ENCODE measurements at regions not wholly inside any gene's neighbourhood (a gene's known extent, or its start where the extent isn't known, plus 50 kb on each side); places are given as distances from the start of the nearest gene placed in this dataset.

GRCh38 chr2:59314031-59314766, 1073.1 kb upstream of the FANCL start:
- TF ChIP-seq CSRNP3 (CRISPR knock-in tag; IDR thresholded peaks at IDR 0.05), result no peak
- TF ChIP-seq, protein P1, sequence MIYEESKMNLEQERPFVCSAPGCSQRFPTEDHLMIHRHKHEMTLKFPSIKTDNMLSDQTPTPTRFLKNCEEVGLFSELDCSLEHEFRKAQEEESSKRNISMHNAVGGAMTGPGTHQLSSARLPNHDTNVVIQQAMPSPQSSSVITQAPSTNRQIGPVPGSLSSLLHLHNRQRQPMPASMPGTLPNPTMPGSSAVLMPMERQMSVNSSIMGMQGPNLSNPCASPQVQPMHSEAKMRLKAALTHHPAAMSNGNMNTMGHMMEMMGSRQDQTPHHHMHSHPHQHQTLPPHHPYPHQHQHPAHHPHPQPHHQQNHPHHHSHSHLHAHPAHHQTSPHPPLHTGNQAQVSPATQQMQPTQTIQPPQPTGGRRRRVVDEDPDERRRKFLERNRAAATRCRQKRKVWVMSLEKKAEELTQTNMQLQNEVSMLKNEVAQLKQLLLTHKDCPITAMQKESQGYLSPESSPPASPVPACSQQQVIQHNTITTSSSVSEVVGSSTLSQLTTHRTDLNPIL (CRISPR knock-in tag; IDR thresholded peaks at IDR 0.05; ENCODE audit: low read depth), result no peak
